Endothelial cell of umbilical vein (primary cell): ENCODE measurements at regions not wholly inside any gene's neighbourhood (a gene's known extent, or its start where the extent isn't known, plus 50 kb on each side); places are given as distances from the start of the nearest gene placed in this dataset.

Source experiments
- BruUV-seq: library from RNA; stranded (reverse); fragments of 400-500 nt; replicated peaks from 2 replicates; lab custom pipeline; 2021; lab: Mats Ljungman, UMichigan
- CTCF ChIA-PET: fragments of 300-600, 350-600 bp; sonication (Branson Sonifier 250); formaldehyde crosslinking; loops from one replicate; lab custom pipeline; 2021; ENCODE audit warnings: antibody characterized with exemption, inconsistent platforms; lab: Charles Lee
- POLR2A ChIA-PET: fragments of 300-600, 350-600 bp; sonication (Branson Sonifier 250); formaldehyde crosslinking; loops from one replicate; lab custom pipeline; 2021; ENCODE audit warnings: antibody characterized with exemption, inconsistent platforms; lab: Charles Lee
- DNase-seq: peaks from one replicate; pipeline ENCODE4 v3.0.0-alpha.2; 2011; ENCODE audit warnings: low read depth, low spot score
- FAIRE-seq: peaks from 2 replicates; lab custom pipeline; 2011; peaks lifted over from hg19 to GRCh38; lab: Jason Lieb, UNC
- H2AFZ ChIP-seq: 2 replicates; pipeline ENCODE4 v1.6.0; 2012; ENCODE audit warnings: low read depth, low read length, control low read depth, inconsistent platforms
- H3K27ac ChIP-seq: 2 replicates; pipeline ENCODE4 v1.5.1; 2011; ENCODE audit warnings: low read depth, mild to moderate bottlenecking, control low read depth, low read length, moderate library complexity; ENCODE audit not compliant: insufficient read depth
- H3K27me3 ChIP-seq, 2 experiments: 2 replicates each; pipeline versions ENCODE4 v1.6.0 to v1.6.1; 2011; ENCODE audit warnings: low read length in 2 of 2, mixed read lengths in 1 of 2; ENCODE audit not compliant: control insufficient read depth in 2 of 2, insufficient read depth in 2 of 2
- H3K36me3 ChIP-seq, 2 experiments: 2 replicates in 1 of 2; 3 replicates in 1 of 2; pipeline ENCODE4 v1.5.1; 2011; ENCODE audit warnings: low read length in 2 of 2, mild to moderate bottlenecking in 1 of 2, moderate library complexity in 1 of 2; ENCODE audit not compliant: control insufficient read depth in 2 of 2, insufficient read depth in 2 of 2; ENCODE audit errors: extremely low read depth in 1 of 2
- H3K4me1 ChIP-seq: 3 replicates; pipeline ENCODE4 v1.5.1; 2011; ENCODE audit warnings: mild to moderate bottlenecking, low read length; ENCODE audit not compliant: control insufficient read depth, insufficient read depth; ENCODE audit errors: extremely low read depth
- H3K4me2 ChIP-seq: 2 replicates; pipeline ENCODE4 v1.6.1; 2011; ENCODE audit warnings: low read length, control low read depth, mixed read lengths; ENCODE audit not compliant: insufficient read depth
- H3K4me3 ChIP-seq, 3 experiments: fragments of 200-600 bp in 1 of 3; sonication (generic), shearing (Covaris generic) in 1 of 3; replicated peaks in 1 of 3; 2 replicates each; pipeline ENCODE4 v1.5.1; 2011 to 2016; ENCODE audit warnings: control low read depth in 3 of 3, low read length in 3 of 3, mild to moderate bottlenecking in 2 of 3, inconsistent platforms in 1 of 3, low read depth in 1 of 3, moderate library complexity in 1 of 3; ENCODE audit not compliant: insufficient read depth in 1 of 3
- H3K79me2 ChIP-seq: 2 replicates; pipeline ENCODE4 v1.6.0; 2012; ENCODE audit warnings: low read length, inconsistent platforms; ENCODE audit not compliant: control insufficient read depth, insufficient read depth
- H3K9ac ChIP-seq: replicated peaks from 2 replicates; pipeline ENCODE3; 2011; ENCODE audit warnings: low read length, control low read depth; ENCODE audit not compliant: insufficient read depth; ENCODE audit errors: extremely low read depth
- H3K9me1 ChIP-seq: replicated peaks from 3 replicates; pipeline ENCODE4 v1.6.0; 2011; ENCODE audit warnings: mild to moderate bottlenecking, low read length; ENCODE audit not compliant: control insufficient read depth, insufficient read depth; ENCODE audit errors: extremely low read depth
- H3K9me3 ChIP-seq: replicated peaks from 2 replicates; pipeline ENCODE4 v1.5.1; 2012; ENCODE audit warnings: low read length, inconsistent platforms; ENCODE audit not compliant: control insufficient read depth, insufficient read depth
- H4K20me1 ChIP-seq: replicated peaks from 2 replicates; pipeline ENCODE3; 2011; ENCODE audit warnings: mild to moderate bottlenecking, low read length; ENCODE audit not compliant: control insufficient read depth, insufficient read depth; ENCODE audit errors: extremely low read depth
- EZH2 ChIP-seq: IDR thresholded peaks from 2 replicates; pipeline ENCODE4 v1.6.1; 2012; ENCODE audit warnings: borderline replicate concordance, low read depth, mild to moderate bottlenecking, moderate library complexity, low read length, inconsistent platforms; ENCODE audit not compliant: severe bottlenecking
- FOS ChIP-seq: IDR thresholded peaks from 2 replicates; pipeline ENCODE4 v1.6.1; 2011; ENCODE audit warnings: mild to moderate bottlenecking, low read length, moderate library complexity, borderline replicate concordance; ENCODE audit not compliant: insufficient read depth
- GATA2 ChIP-seq: IDR thresholded peaks from 2 replicates; pipeline ENCODE4 v1.7.0; 2011; ENCODE audit warnings: low read depth, mild to moderate bottlenecking, moderate library complexity, mixed read lengths, low read length; ENCODE audit not compliant: insufficient read length, insufficient read depth
- JUN ChIP-seq: IDR thresholded peaks from 2 replicates; pipeline ENCODE4 v1.6.1; 2011; ENCODE audit warnings: borderline replicate concordance, low read depth; ENCODE audit not compliant: insufficient read length, insufficient read depth
- MYC ChIP-seq: IDR thresholded peaks from one replicate; pipeline ENCODE4 v1.6.1; 2011; ENCODE audit warnings: mild to moderate bottlenecking, low read depth, low read length
- POLR2A ChIP-seq: IDR thresholded peaks from 2 replicates; pipeline ENCODE4 v1.6.1; 2012; ENCODE audit warnings: low read depth, mild to moderate bottlenecking, control low read depth, low read length
- POLR2AphosphoS5 ChIP-seq: IDR thresholded peaks from 2 replicates; pipeline ENCODE4 v1.6.1; 2012; ENCODE audit warnings: low read depth, mild to moderate bottlenecking, control low read depth, low read length, moderate library complexity; ENCODE audit not compliant: insufficient read depth
- dilution Hi-C: fragments of 300-500 bp; cut with MboI; formaldehyde crosslinking; loops from one replicate; pipeline ENCODE4 v1.15.0; 2019; ENCODE audit warnings: low sequenced_read_pairs; ENCODE audit not compliant: extremely low pct_ligation_motif_present
- intact Hi-C: fragments of 100-400 bp; cut with micrococcal nuclease; formaldehyde crosslinking; loops from one replicate; pipeline ENCODE4 v1.10.0; 2022
- TF ChIP-seq, protein P1 (sequence below): IDR thresholded peaks from 2 replicates; pipeline ENCODE4 v1.6.1; 2011; ENCODE audit not compliant: insufficient read depth, insufficient read length
- TF ChIP-seq, protein P2 (sequence below), 2 donors: IDR thresholded peaks; 1 replicate in 1 of 2; 2 replicates in 1 of 2; pipeline ENCODE4 v1.5.1; 2011; ENCODE audit warnings: low read length in 2 of 2, mild to moderate bottlenecking in 2 of 2, moderate library complexity in 2 of 2, control low read depth in 1 of 2, inconsistent platforms in 1 of 2, low read depth in 1 of 2; ENCODE audit not compliant: insufficient read depth in 1 of 2; ENCODE audit errors: extremely low read depth in 1 of 2

DNA sequence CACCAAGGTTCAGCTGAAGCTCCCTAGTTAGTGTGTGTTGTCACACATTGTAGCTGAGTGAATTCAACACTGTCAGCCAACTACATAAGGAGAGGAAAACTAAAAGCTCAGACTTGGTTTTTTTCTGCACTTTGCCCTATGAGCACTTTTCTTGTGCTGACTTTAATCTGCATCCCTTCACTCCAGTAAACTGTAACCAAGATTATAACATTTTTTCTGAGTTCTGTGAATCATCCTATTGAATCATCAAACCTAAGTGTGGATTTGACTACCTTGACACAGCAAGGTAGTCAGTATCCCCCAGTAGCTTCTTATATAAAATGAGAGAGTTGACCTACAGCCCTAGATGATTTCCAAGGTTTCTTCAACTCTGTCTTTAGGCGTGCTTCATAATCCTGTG lies 325.0 kb downstream of the AGTPBP1 start:
- H3K36me3 ChIP-seq, result no peaks in the 10 kb centered on the region
- intact Hi-C loops, result no loop called here
- H3K9ac ChIP-seq, result no peak overlapping the region
- dilution Hi-C loops, result no loop called here
- peaks cover 6% of the 10 kb centered on the region for H3K4me1 ChIP-seq
- TF ChIP-seq EZH2, result no peak
- no peak for TF ChIP-seq MYC
- TF ChIP-seq JUN, result no peak
- no peak for TF ChIP-seq POLR2AphosphoS5
- TF ChIP-seq, protein P1, sequence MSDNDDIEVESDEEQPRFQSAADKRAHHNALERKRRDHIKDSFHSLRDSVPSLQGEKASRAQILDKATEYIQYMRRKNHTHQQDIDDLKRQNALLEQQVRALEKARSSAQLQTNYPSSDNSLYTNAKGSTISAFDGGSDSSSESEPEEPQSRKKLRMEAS, result no peak
- TF ChIP-seq, protein P2, sequence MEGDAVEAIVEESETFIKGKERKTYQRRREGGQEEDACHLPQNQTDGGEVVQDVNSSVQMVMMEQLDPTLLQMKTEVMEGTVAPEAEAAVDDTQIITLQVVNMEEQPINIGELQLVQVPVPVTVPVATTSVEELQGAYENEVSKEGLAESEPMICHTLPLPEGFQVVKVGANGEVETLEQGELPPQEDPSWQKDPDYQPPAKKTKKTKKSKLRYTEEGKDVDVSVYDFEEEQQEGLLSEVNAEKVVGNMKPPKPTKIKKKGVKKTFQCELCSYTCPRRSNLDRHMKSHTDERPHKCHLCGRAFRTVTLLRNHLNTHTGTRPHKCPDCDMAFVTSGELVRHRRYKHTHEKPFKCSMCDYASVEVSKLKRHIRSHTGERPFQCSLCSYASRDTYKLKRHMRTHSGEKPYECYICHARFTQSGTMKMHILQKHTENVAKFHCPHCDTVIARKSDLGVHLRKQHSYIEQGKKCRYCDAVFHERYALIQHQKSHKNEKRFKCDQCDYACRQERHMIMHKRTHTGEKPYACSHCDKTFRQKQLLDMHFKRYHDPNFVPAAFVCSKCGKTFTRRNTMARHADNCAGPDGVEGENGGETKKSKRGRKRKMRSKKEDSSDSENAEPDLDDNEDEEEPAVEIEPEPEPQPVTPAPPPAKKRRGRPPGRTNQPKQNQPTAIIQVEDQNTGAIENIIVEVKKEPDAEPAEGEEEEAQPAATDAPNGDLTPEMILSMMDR (IDR thresholded peaks at IDR 0.05; ENCODE audit: extremely low read depth in 1 of 2, insufficient read depth in 1 of 2, low read depth in 1 of 2, low read length in 2 of 2), result no peak
- no peak for TF ChIP-seq FOS
- no peak for TF ChIP-seq GATA2
- TF ChIP-seq POLR2A, result no peak
- H3K4me2 ChIP-seq, result no peak overlapping the region
- ChIA-PET CTCF (interaction anchor here (1.2 to 1.5 kb wide), 3 partner anchors 9 to 18 kb away, joined by 3 to 6 read pairs (median 3); no protein-coding TSS in a partner anchor), POLR2A (no interaction called here)
- no peaks in the 10 kb centered on the region for H4K20me1 ChIP-seq
- H3K27ac ChIP-seq, result no peak overlapping the region
- FAIRE-seq, result no peak
- DNase-seq, result no peak
- BruUV-seq, result no TSS peak
- no peaks in the 10 kb centered on the region for H3K9me1 ChIP-seq
- H3K4me3 ChIP-seq, result no peak overlapping the region
- no peaks in the 10 kb centered on the region for H3K79me2 ChIP-seq
- no peak overlapping the region for H2AFZ ChIP-seq
- peaks cover 0 to 2% of the 10 kb centered on the region in 2 experiments for H3K27me3 ChIP-seq
- no peaks in the 10 kb centered on the region for H3K9me3 ChIP-seq
